ENCODE measurements at regions not wholly inside any gene's neighbourhood (a gene's known extent, or its start where the extent isn't known, plus 50 kb on each side); places are given as distances from the start of the nearest gene placed in this dataset.

- no peaks in the 10 kb centered on the region for H3K4me1 ChIP-seq
- no peak overlapping the region for H3K27ac ChIP-seq
- H3K36me3 ChIP-seq: no peaks in the 10 kb centered on the region
- no peaks in the 10 kb centered on the region for H3K9me3 ChIP-seq
- no peak overlapping the region for H3K4me3 ChIP-seq
- 92 to 96% methylated on average over 8 of the region's 8 CpGs for WGBS, 2 donors
- DNase-seq: no peak
- intact Hi-C loops (cut with DNase I): no loop called here
- no peaks in the 10 kb centered on the region for H3K27me3 ChIP-seq
- TF ChIP-seq POLR2A (IDR thresholded peaks at IDR 0.05) (no peak), CTCF (IDR thresholded peaks at IDR 0.05) (no peak)
Observed at GRCh38 chr14:58848365-58848764, 210.6 kb downstream of the DACT1 start.

- Histone ChIP-seq H3K4me1 (no peaks in the 10 kb centered on the region), H3K4me3 (no peak overlapping the region), H3K36me3 (no peaks in the 10 kb centered on the region), H3K9me3 (no peaks in the 10 kb centered on the region), H3K27ac (no peak overlapping the region), H3K27me3 (no peaks in the 10 kb centered on the region)
- WGBS, 2 donors: 76 to 86% methylated on average over 4 of the region's 4 CpGs
- DNase-seq: no peak
- intact Hi-C loops (cut with DNase I): no loop called here
- TF ChIP-seq POLR2A (IDR thresholded peaks at IDR 0.05) (no peak), CTCF (IDR thresholded peaks at IDR 0.05) (no peak)
Observed at GRCh38 chr14:58849601-58850000, 211.8 kb downstream of the DACT1 start.

- no peak overlapping the region for H3K27ac ChIP-seq
- no peaks in the 10 kb centered on the region for H3K27me3 ChIP-seq
- no peaks in the 10 kb centered on the region for H3K9me3 ChIP-seq
- no peak for TF ChIP-seq POLR2A (IDR thresholded peaks at IDR 0.05)
- TF ChIP-seq CTCF (IDR thresholded peaks at IDR 0.05): no peak
- no peak overlapping the region for H3K4me3 ChIP-seq
- DNase-seq: no peak
- WGBS, 2 donors: 54 to 59% methylated on average over 1 of the region's 1 CpG
- intact Hi-C loops (cut with DNase I): no loop called here
- H3K4me1 ChIP-seq: no peaks in the 10 kb centered on the region
- H3K36me3 ChIP-seq: no peaks in the 10 kb centered on the region
Observed at GRCh38 chr14:58850011-58850410, 212.2 kb downstream of the DACT1 start.

- no peak for TF ChIP-seq POLR2A (IDR thresholded peaks at IDR 0.05)
- no peak for TF ChIP-seq CTCF (IDR thresholded peaks at IDR 0.05)
- 42 to 47% methylated on average over 2 of the region's 2 CpGs for WGBS, 2 donors
- intact Hi-C loops (cut with DNase I): no loop called here
- no peak overlapping the region for H3K4me3 ChIP-seq
- H3K4me1 ChIP-seq: peaks cover 0 to 6% (median 0%) of the 10 kb centered on the region in 3 donors
- no peaks in the 10 kb centered on the region for H3K36me3 ChIP-seq
- no peaks in the 10 kb centered on the region for H3K9me3 ChIP-seq
- DNase-seq: no peak
- no peaks in the 10 kb centered on the region for H3K27me3 ChIP-seq
- no peak overlapping the region for H3K27ac ChIP-seq
Observed at GRCh38 chr14:58861586-58861985, 223.8 kb downstream of the DACT1 start.

GRCh38 chr14:58862416-58863160, 224.8 kb downstream of the DACT1 start:
- Histone ChIP-seq H3K4me1 (peaks cover 0 to 6% (median 0%) of the 10 kb centered on the region in 3 donors), H3K4me3 (no peak overlapping the region), H3K27ac (no peak overlapping the region), H3K9me3 (no peaks in the 10 kb centered on the region), H3K36me3 (no peaks in the 10 kb centered on the region), H3K27me3 (no peaks in the 10 kb centered on the region)
- WGBS, 2 donors: 40 to 77% methylated on average over 2 of the region's 2 CpGs
- no peak for TF ChIP-seq POLR2A (IDR thresholded peaks at IDR 0.05)
- no peak for TF ChIP-seq CTCF (IDR thresholded peaks at IDR 0.05)
- DNase-seq: no peak
- intact Hi-C loops (cut with DNase I): no loop called here
